Right lobe of liver (tissue), 6 donors: ENCODE measurements at regions not wholly inside any gene's neighbourhood (a gene's known extent, or its start where the extent isn't known, plus 50 kb on each side); places are given as distances from the start of the nearest gene placed in this dataset.

Experiments used
- ATAC-seq, 4 donors: fragments of 200-7000 bp; cut with Tn5 transposase; one replicate each; pipeline ENCODE4 v1.9.1; 2020; ENCODE audit warnings: mild to moderate bottlenecking in 4 of 4, moderate library complexity in 4 of 4
- DNase-seq, 3 donors: peaks; one replicate each; pipeline ENCODE4 v3.0.0-alpha.2; 2020
- H3K27ac ChIP-seq, 3 donors: fragments of 200-600 bp; one replicate each; pipeline ENCODE4 v1.8.0; 2022
- H3K27me3 ChIP-seq, 2 donors: fragments of 200-600 bp; one replicate each; pipeline ENCODE4 v1.8.0; 2022
- H3K36me3 ChIP-seq, 4 donors: fragments of 200-600 bp; sonication (generic) in 1 of 4; one replicate each; pipeline versions ENCODE4 v1.5.1 to v1.8.0; 2017 to 2022; ENCODE audit warnings: control low read depth in 1 of 4
- H3K4me1 ChIP-seq, 4 donors: fragments of 200-600 bp; sonication (generic) in 1 of 4; one replicate each; pipeline versions ENCODE4 v1.5.1 to v1.8.0; 2017 to 2022; ENCODE audit warnings: control low read depth in 1 of 4
- H3K4me3 ChIP-seq, 3 donors: fragments of 200-600 bp; one replicate each; pipeline ENCODE4 v1.8.0; 2022
- H3K9me3 ChIP-seq, 4 donors: fragments of 200-600 bp; sonication (generic) in 1 of 4; one replicate each; pipeline versions ENCODE4 v1.5.1 to v1.8.0; 2017 to 2022; ENCODE audit warnings: control low read depth in 1 of 4
- CTCF ChIP-seq, 4 donors: fragments of 200-600 bp in 3 of 4; fragments of 450-650 bp in 1 of 4; IDR thresholded peaks; one replicate each; pipeline versions ENCODE4 v1.5.1 to v1.8.0; 2016 to 2022; ENCODE audit warnings: antibody characterized with exemption in 4 of 4, mild to moderate bottlenecking in 2 of 4
- POLR2A ChIP-seq: fragments of 450-650 bp; IDR thresholded peaks from one replicate; pipeline ENCODE4 v1.6.1; 2017; ENCODE audit warnings: antibody characterized with exemption, mild to moderate bottlenecking
- WGBS: methylation state at CpG from one replicate; pipeline ENCODE4 v1.1.6; 2018; ENCODE audit warnings: low coverage, low lambda C conversion rate; ENCODE audit not compliant: insufficient coverage; ENCODE audit errors: missing lambda C conversion rate; 5-methylcytosine and 5-hydroxymethylcytosine counted together
- intact Hi-C, 2 donors: fragments of 100-400 bp; cut with DNase I; formaldehyde crosslinking; loops; one replicate each; pipeline versions ENCODE4 v1.11.2 to v1.14.1; 2022
- donor health status: DM: no; HTN: yes; CAD: no.
- donor health status: DM: no; HTN: no; CAD: no.
- donor health status: DM: no; HTN: no; CAD: no.
- donor health status: DM: no; HTN: yes; CAD: no.
- donor health status: DM: no; HTN: yes; CAD: no.

DNA sequence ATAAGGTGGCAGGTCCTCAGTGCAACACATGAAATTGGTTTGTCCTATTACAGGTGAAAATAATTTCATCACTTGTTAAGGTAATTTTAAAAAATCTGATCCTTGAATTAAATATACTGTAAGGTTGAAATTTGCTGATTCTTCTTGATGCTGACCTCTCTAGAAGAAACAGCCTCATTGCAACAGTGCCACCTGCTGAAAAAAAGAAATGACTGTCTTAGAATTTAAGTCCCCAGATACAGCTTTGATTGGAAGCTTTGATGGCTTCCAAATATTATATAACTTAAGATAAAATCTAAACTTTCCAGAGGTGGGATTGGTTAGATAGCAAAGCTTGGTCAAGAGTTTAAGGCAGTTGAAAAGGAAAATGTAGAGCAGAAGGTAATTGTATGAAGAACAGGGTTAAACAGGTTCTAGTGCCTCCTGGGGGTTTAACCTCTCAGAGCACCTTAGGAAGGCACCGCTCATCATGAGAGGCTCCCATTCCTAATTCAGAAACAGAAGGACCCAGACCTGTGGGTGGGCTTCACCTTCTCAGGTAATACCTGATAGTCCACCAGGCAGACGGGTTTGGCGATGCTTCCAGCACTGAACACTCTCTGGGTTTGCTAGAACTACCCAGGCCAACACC lies 401.0 kb downstream of the PAX1 start:
- no peaks in the 10 kb centered on the region for H3K36me3 ChIP-seq
- intact Hi-C loops: loop anchor here (10.0 kb wide), 1 partner anchor 302 kb away; no protein-coding TSS in a partner anchor
- peak; percentile 55 to 63 (median 58) for TF ChIP-seq CTCF (IDR thresholded peaks at IDR 0.05)
- TF ChIP-seq POLR2A: no peak
- no peaks in the 10 kb centered on the region for H3K27me3 ChIP-seq
- H3K27ac ChIP-seq: no peak overlapping the region
- no CpG with 5 or more reads among the region's 3 CpGs for WGBS
- no peaks in the 10 kb centered on the region for H3K9me3 ChIP-seq
- no peak overlapping the region for H3K4me3 ChIP-seq
- H3K4me1 ChIP-seq: no peaks in the 10 kb centered on the region
- no peak for DNase-seq
- peak; percentile 58 to 72 (median 62) for ATAC-seq

DNA sequence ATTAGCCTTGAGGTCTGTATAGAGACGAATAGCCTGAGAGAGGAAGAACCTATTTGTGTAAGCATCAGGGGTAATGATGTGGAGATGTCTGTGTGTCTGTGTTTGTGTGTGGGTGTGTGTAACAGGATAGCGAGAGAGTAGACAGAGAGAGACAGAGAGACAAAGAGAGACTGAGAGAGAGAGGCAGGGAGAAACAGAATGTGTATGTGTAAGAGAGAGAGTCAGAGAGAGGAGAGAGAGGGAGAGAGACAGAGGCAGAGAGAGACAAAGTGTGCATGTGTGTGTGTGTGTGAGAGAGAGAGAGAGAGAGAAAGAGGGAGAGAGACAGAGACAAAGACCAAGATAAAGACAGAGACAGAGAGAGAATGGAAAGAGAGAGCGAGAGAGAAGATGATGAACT lies 396.1 kb downstream of the PAX1 start:
- no peak for ATAC-seq
- Histone ChIP-seq H3K9me3 (no peaks in the 10 kb centered on the region), H3K4me3 (no peak overlapping the region), H3K36me3 (no peaks in the 10 kb centered on the region), H3K4me1 (no peaks in the 10 kb centered on the region), H3K27me3 (no peaks in the 10 kb centered on the region), H3K27ac (no peak overlapping the region)
- DNase-seq: no peak
- WGBS: 47% methylated on average over 3 of the region's 3 CpGs
- intact Hi-C loops: loop anchor here (10.0 kb wide), 1 partner anchor 297 kb away; no protein-coding TSS in a partner anchor
- TF ChIP-seq CTCF (IDR thresholded peaks at IDR 0.05): no peak
- TF ChIP-seq POLR2A: no peak

- WGBS: 21% methylated on average over 5 of the region's 6 CpGs
- Histone ChIP-seq H3K9me3 (no peaks in the 10 kb centered on the region), H3K27me3 (no peaks in the 10 kb centered on the region), H3K4me3 (no peak overlapping the region), H3K4me1 (no peaks in the 10 kb centered on the region), H3K36me3 (no peaks in the 10 kb centered on the region), H3K27ac (no peak overlapping the region)
- TF ChIP-seq CTCF (IDR thresholded peaks at IDR 0.05) (no peak), POLR2A (no peak)
- intact Hi-C loops: loop anchor here (10.0 kb wide), 1 partner anchor 296 kb away; no protein-coding TSS in a partner anchor
- no peak for DNase-seq
- ATAC-seq: no peak
These were observed 395.2 kb downstream of the PAX1 start for GRCh38 chr20:22100686-22101085.

GRCh38 chr20:22099348-22099747 lies 393.9 kb downstream of the PAX1 start:
- H3K4me1 ChIP-seq: no peaks in the 10 kb centered on the region
- no peaks in the 10 kb centered on the region for H3K27me3 ChIP-seq
- 51% methylated on average over 3 of the region's 3 CpGs for WGBS
- H3K36me3 ChIP-seq: no peaks in the 10 kb centered on the region
- intact Hi-C loops: no loop called here
- ATAC-seq: no peak
- H3K4me3 ChIP-seq: no peak overlapping the region
- H3K9me3 ChIP-seq: no peaks in the 10 kb centered on the region
- no peak overlapping the region for H3K27ac ChIP-seq
- DNase-seq: no peak
- TF ChIP-seq POLR2A: no peak
- TF ChIP-seq CTCF (IDR thresholded peaks at IDR 0.05): no peak
